Islet precursor cell (in vitro differentiated cells): ENCODE measurements at regions not wholly inside any gene's neighbourhood (a gene's known extent, or its start where the extent isn't known, plus 50 kb on each side); places are given as distances from the start of the nearest gene placed in this dataset.
"Not testable (repeated sequence)": the region's sequence is repeated elsewhere in the genome, so short reads cannot be mapped to it uniquely, and the experiment has no call there.

Experiments
- DNase-seq: peaks from one replicate; pipeline ENCODE4 v3.0.0-alpha.2; 2018

DNA sequence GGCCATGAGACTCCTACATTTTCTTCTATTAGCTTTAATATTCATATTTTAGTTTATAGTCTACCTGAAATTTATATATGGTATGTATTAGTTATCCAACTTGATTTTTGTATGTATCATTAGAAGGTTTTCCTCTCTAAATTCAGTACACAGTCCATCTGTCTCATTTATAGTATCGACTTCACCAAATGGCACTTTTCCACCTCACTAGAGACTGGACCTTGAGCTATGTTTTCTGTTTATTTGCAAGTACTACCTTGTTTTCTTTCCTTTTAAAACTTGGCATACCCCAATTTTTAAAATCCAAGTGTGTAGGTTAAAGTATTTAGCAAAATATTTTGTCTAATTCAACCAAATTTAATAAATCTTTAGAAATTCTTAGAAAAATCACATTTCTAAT lies 1137.5 kb downstream of the NSUN3 start:
- no peak for DNase-seq

- no peak for DNase-seq
These were observed 1148.0 kb downstream of the NSUN3 start for GRCh38 chr3:95210878-95211277.

- no peak for DNase-seq
These were observed 1149.3 kb downstream of the NSUN3 start for GRCh38 chr3:95212117-95212516.

GRCh38 chr3:95215437-95215957 lies 1152.6 kb downstream of the NSUN3 start:
- DNase-seq = no peak

GRCh38 chr3:95217661-95218060 lies 1154.8 kb downstream of the NSUN3 start:
- DNase-seq = no peak

DNA sequence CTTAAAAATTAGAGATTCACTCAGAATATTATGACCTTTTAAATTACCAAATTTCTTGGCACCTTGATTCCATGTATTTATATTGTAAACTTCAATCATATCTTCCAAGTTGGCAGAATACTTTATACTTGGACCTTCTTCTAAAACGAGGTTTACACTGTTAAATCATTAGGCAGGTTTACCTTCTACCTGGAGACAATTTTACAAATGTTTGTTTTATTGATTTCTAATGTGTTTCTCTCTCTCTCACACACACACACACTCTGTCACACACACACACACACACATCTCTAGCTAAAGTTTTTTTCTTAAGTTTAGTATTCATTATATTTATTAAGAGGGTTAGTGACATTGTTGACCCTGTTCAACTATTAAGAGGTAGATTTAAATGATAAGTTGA lies 1155.6 kb downstream of the NSUN3 start:
- DNase-seq = no peak

DNA sequence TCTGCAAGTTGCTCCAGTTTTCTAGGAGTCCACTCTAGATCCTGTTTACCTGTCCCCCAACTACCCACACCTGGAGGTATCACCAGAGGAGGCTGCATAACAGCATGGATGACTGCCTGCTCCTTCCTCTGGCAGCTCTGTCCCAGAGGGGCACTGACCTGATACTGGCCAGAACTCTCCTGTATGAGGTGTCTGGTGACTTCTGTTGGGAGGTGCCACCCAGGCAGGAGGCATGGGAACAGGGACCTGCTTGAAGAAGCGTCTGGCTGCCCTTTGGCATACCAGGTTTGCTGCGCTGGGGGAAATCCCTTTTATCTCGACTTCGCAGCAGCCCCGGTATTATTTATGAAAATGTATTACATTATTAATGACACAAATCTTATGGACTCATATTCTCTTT lies 1163.6 kb downstream of the NSUN3 start:
- DNase-seq = no peak

- DNase-seq = no peak
These were observed 1164.2 kb downstream of the NSUN3 start for GRCh38 chr3:95227092-95227491.

DNA sequence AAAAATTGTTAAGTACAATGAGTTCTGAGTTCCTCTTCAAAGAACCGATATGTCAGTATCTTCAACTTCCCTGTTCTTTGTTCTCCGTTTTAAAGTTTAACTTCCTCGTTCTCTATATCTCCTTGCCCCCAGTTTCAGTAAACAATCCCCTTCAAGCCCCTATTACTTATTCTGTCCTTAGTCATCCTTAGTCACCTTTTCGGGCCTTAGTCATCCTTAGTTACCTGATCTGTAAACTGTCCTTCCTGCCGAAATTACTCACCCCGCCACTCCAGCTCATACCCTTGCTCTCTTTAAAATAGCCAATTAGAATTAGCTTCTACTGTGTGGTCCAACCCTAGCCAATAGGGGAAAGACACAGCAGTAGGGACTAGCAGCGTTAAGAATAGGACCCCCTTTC lies 1165.6 kb downstream of the NSUN3 start:
- DNase-seq = no peak

GRCh38 chr3:95235916-95236315 lies 1173.1 kb downstream of the NSUN3 start:
- no peak for DNase-seq

DNA sequence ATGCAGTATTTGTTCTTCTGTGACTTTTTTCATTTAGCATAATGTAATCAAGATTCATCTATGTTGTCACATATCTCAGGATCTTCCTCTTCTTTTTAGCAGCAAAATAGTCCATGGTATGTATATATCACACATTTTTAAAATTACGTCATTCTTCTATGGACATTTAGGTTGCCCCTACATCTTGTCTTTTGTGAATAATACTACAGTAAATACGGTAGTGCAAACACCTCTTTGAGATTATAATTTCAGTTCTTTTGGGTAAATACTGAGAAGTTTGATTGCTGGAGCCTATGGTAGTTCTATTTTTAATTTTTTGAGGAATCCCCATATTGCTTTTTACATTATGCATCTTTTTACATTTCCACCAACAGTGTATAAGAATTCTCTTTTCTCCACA lies 1174.9 kb downstream of the NSUN3 start:
- DNase-seq = no peak

- no peak for DNase-seq
These were observed 1177.5 kb downstream of the NSUN3 start for GRCh38 chr3:95240395-95240794.

GRCh38 chr3:95241256-95241655 lies 1178.4 kb downstream of the NSUN3 start:
- not testable (repeated sequence) for DNase-seq

GRCh38 chr3:95246413-95246812 lies 1183.6 kb downstream of the NSUN3 start:
- DNase-seq = no peak

GRCh38 chr3:95254061-95254460 lies 1191.2 kb downstream of the NSUN3 start:
- DNase-seq = no peak

DNA sequence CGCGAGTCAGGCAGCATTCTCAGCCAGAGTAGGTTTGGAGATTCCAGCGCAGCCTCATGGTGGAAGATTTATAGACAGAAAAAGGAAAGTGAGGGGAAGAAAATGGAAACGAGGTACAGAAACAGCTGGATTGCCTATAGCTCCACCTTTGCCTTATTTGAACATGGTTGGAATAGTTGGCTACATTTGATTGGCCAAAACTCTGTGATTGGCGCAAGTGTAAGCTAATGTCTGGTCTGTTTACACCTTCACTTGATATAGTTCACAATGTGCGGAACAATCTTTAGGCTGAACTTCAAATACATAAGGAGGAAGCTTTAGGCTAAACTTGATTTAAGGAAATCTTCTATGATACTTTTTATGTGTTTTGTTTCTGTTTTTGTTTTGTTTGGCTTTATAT lies 1191.9 kb downstream of the NSUN3 start:
- DNase-seq = no peak

- no peak for DNase-seq
These were observed 1202.3 kb downstream of the NSUN3 start for GRCh38 chr3:95265129-95265528.

DNA sequence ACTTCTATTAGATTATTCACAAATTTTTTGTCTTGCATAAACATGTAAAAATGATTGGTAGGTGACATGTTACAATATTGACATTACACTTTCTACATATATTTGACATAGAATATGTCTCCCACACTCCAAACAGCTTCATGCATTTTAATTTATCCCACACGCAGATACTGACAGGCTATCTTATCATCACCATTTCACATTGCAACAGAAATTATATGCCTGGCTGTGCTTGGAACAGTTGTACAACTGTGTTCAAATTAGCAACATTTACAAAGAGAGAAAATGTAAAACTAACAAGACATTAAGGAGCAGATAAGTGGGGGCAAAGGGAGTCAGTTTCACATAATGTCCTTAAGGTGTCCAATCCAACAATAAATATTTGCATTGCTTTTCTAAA lies 1208.5 kb downstream of the NSUN3 start:
- DNase-seq = no peak

DNA sequence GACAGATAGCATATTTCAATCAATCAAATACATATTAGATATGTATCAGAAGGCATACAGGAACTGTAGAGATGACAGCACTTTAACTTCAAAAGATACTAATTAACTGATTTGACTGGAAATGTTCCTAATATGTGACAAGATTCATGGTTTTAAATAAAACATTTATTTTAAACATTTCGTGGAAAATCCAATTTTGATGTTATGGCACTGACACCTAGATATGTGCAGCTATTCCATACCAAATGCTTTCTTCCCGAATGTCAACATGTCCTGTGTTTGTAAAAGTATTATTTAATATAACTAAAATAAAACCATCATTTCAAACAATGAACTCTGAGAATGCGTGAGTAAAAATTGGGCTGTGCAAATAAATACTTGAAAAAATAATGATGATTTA lies 1209.3 kb downstream of the NSUN3 start:
- no peak for DNase-seq

DNA sequence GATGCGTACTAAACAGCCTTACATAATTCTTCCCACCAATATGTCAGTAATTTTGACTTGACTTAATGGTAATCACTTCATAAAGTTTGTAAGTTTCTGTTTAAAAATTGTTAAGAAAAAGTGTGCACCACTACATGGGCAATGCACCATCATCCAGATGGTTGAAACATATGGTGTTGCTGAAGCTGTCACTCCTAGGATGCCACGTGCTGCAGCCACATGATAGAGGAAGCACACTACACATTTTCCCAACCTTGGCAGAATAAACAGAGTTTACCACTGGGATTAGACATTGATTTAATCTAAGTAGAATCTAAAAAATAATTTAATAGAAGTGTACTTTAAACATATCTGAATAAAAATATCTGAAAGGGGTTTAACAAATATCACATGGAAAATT lies 1209.9 kb downstream of the NSUN3 start:
- no peak for DNase-seq

GRCh38 chr3:95277613-95278012 lies 1214.8 kb downstream of the NSUN3 start:
- no peak for DNase-seq

- DNase-seq = no peak
These were observed 1218.0 kb downstream of the NSUN3 start for GRCh38 chr3:95280711-95281352.

DNA sequence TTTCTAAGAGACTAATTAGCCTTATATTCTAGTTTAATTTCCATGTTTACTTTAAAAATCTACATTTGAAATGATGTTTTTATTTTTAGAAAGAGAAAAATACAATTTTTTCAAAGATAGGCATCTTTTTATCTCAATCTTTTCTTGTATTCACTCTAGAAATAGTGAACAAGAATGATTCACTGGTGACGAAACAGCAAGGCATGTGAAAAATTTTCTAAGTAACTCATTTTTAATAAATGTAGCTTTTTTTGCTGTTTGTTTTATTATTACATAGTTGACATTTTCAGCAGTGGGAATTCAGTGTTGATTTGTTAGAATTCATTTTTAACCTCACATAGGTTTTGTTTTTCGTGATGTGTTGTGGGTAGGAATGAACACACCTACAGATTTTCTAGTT lies 1226.4 kb downstream of the NSUN3 start:
- DNase-seq = no peak

DNA sequence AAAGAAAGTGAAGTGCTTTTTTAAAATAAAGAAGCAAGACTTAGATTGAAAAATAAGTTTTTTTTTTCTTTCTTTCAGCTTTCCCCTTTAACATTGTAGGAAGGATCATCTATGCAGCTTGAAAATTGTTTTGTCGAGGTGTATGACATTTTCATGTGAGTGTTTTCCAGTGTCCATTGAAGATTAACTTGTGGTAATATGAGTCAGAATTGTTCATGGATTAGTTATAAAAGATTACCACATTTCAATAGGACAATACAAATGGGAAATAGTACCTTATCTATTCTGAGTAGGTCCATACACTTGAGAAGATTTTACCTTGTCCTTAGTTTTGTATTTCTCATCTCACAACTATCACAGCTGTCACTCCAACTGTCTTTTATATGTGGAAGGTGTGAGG lies 1234.7 kb downstream of the NSUN3 start:
- DNase-seq = no peak

- no peak for DNase-seq
These were observed 1239.2 kb downstream of the NSUN3 start for GRCh38 chr3:95302044-95302443.
